SK-MEL-5 (cell line): ENCODE measurements at regions not wholly inside any gene's neighbourhood (a gene's known extent, or its start where the extent isn't known, plus 50 kb on each side); places are given as distances from the start of the nearest gene placed in this dataset.

Source experiments
- DNase-seq: peaks from one replicate; pipeline ENCODE4 v3.0.0-alpha.2; 2016; ENCODE audit warnings: low read depth, low spot score
- in situ Hi-C: cut with HindIII; loops from 2 replicates; pipeline ENCODE4 v1.10.0; 2016; ENCODE audit warnings: low sequenced_read_pairs, high pct_unique_total_duplicates, low pct_unique_long_range_greater_than_20kb

DNA sequence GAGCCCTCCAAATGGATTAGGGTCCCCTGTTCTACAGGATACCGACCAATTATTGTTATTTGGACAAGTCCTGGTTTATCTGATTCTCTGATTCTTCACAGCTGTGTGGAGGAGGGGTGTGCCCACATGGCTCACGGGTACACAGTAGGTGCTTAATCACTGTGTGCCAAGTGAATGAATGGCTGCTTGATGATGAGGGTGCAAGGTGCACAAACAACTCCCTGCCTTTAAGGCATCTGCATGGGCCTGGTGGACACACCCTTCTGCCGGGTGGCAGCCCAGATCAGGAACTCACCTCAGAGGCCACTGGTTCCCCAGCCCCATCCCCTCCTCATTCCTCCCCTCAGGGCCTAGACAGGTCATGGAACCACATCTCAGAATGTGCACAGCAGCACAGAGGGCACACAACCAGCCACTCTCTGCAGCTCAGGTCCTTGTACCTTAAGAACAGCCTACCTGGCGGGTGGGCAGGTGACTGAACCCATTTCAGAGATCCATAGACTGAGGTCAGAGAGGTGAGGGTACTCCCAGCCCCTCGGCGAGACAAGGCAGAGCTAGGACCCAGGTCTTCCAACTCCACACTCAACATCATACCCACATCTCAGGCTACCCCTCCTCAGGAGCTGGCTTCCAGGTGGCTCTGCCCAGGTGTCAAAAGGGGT lies 50.3 kb downstream of the SHANK2 start:
- DNase-seq = no peak
- in situ Hi-C loops = no loop called here

DNA sequence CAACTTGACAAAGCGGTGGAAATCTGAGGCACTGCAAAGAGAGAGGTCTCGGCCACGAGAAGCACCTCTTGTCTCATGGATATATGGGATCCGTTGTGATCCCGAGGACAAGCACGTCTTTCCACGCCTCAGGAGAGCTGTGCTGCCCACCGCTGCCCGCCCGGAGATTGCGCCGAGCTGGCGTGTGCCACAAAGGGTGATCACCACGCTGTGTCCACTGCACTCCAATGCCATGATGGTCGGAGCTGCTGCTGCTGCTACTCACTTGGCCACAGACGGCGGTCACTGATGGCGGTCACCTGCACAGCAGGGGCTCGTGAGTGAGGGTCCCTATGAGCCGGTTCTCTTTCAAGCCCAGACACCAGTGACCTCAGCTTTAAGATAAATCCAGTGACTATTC lies 51.1 kb downstream of the SHANK2 start:
- in situ Hi-C loops = no loop called here
- no peak for DNase-seq

DNA sequence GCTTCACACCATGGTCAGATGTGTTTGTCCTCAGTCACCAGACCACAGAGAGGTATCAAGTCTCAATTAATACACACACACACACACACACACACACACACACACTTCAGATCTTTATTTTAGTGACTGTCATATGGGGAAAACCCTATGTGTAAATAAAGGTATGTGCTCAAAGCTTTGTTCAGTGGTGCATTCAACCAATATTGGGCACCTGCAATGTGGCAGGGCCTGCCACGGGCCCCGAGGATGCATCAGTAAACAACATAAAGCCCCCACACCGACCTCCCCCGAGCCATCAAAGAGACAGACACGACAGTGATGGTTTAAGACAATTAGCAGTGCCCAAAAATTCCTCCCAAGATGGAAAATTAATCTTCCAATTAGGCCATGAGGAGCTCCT lies 51.6 kb downstream of the SHANK2 start:
- in situ Hi-C loops = no loop called here
- DNase-seq = no peak

DNA sequence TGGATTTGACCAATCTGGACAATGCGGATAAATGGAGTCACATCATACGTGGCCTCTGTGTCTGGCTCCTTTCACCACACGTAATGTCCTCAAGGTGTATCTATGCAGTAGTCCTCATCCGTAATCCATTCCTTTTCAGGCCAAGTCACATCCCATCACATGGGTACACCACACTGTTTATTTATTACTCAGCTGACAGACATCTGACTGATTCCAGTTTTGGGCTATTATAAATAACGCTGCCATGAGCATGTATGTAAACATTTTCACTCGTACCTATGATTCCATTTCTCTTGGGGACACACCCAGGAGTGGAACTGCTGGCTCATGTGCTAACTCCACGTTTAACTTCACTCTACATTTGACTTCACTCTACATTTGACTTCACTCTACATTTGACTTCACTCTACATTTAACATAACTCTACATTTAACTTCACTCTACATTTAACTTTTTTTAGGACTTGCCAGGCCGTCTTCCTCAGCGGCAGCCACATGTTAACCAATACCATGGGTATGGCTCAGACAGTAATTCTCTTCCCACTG lies 52.1 kb downstream of the SHANK2 start:
- peak; percentile 47 for DNase-seq
- in situ Hi-C loops = no loop called here

DNA sequence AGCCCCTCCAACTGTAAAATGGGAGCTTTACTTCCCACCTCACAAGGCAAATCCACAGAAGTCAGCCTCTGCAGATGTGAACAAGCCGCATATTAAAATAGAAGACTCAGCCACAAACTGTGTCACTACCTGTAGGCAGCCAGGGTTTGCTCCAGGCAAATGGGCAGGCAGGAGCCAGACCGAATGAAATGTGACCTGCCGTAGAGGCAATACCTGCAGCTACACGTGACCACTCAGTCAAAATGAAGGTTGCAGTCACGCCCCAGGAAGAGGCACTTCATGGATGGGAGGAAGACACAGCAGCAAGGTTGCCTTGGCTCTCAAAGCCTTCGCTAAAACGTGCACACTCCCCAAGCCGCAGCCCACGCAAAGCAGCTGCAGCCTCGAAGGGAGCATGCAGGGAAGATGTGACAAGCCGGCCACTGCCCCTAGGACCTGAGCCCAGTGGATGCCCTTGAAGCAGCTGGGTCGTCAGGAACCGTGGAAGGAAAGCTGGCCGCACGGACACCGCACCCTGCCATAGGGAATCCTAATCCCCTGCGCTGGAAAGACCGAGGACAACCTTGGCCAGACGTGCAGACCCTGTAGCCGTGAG lies 53.1 kb downstream of the SHANK2 start:
- in situ Hi-C loops = no loop called here
- DNase-seq = no peak

DNA sequence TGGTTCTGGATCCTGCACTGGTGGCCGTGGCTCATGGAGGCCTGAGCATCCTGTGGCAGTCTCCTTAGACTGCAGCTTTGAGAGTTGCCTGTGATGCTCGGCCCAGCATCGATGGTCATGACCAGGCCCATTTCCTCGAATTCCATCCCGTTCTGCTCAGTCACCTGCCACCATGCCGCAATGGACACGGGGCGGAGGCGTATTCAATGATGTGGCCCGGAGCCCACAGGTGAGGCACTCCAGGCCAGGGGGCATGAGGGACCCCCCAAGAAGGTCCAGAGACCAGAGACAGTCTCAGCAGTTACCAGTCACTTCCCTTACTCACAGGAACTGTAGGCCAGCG lies 53.6 kb downstream of the SHANK2 start:
- DNase-seq = no peak
- in situ Hi-C loops = no loop called here

DNA sequence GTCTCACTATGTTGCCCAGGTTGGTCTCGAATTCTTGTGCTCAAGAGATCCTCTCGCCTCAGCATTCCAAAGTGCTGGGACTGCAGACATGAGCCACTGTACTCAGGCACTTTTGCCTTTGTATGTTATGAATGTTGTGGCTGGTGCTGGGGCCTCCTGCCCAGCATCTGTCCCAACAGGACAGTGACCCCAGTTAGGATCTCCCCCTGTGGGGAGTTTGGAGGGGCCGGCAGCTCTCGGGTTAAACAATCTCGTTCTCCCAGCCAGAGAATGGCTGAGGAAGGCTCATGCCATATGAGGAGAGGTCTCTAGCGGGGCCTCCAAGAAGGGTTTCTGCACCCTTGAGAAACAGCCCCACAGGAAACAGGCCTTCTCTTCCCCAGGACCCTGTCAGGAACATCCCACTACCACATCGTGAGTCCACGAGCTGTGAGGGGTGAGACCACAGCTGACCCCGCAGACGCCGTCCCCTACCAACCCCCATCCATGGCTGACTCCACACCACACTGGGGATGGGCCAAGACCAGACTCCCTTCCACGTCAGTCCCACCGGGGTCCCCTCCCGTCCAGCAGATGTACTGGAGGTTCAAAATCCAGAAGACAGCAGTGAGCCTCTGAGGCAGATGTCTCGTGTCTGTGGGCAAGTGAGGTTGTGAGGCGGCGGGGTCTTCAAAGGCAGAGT lies 54.1 kb downstream of the SHANK2 start:
- DNase-seq = no peak

DNA sequence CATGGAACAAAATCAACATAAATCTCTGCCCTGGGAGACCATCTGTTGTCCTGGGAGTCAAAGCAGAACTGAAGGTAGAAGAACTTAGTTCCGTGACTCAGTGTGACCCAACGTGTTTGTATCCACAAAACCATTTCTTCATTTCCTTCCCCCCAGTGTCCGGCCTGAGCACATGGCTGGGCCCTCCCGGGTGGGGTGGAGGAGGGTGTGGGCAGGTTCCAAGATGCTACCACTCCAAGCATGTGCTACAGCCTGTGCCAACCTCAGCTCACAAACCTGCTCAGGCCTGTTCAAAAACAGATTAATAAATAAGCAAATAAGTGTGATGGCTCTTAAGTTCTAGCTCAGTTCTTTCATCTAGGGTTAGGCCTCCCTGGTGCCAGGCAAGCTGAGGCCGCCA lies 55.3 kb downstream of the SHANK2 start:
- in situ Hi-C loops = no loop called here
- no peak for DNase-seq

More for the DNA sequence above, 54.1 kb downstream of the SHANK2 start:
- in situ Hi-C loops = no loop called here

DNA sequence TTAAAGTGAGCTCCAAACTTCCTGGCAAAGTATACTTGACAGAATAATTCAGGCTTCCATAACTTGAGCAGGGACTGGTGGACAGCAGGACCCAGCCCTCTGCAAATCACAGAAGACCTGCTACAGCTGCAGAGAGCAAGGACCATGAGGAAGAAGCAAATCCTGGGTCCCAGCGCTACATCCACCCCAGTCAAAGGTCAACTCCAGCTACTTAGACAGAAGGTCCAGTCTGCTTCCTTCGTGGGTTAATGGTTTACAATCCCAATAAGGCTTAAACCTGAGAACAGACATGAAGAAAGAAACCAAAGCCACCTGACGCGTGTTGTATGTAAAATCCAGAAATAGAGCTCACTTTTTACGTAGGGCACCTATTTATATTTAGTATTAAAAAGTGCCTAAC lies 57.7 kb downstream of the SHANK2 start:
- DNase-seq = no peak
- in situ Hi-C loops = no loop called here

DNA sequence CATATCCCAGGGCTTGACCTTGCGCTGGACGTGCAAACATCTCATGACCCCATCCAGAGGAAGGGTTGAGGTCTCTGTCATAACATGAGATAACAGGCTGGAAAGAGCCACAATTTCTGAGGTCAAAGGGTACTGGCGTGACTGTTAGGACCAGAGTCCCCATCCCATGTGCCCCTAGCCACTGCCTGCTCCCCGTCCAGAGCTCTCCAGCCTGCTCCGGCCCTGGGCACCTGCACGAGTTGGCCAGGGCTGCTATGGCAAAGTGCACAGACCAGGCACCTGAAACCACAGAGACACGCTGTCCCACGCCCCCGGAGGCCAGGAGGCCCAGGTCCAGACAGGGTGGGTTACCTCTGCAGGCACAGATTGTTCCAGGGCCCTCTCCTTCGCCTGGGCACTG lies 58.9 kb downstream of the SHANK2 start:
- DNase-seq = no peak

DNA sequence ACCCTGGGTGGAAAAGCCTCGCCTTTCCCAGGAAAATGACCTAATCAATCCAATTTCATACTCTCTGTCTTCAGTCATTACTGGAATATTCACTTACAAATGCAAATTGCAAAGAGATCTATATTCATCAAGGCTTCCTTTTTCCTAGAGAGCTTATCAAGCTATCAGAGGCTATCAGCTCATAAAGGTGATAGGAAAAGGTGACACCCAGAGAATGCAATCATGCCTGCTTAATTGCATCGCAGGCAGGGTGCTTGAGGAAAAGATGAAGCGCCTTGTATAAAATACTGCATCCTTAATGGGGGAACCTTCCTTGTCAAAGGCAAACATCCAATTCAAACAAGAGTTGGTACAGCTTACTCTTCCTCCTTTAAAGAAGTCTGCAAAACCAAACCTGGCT lies 59.7 kb downstream of the SHANK2 start:
- DNase-seq = no peak
- in situ Hi-C loops = no loop called here

More for the DNA sequence above, 58.9 kb downstream of the SHANK2 start:
- in situ Hi-C loops = no loop called here

DNA sequence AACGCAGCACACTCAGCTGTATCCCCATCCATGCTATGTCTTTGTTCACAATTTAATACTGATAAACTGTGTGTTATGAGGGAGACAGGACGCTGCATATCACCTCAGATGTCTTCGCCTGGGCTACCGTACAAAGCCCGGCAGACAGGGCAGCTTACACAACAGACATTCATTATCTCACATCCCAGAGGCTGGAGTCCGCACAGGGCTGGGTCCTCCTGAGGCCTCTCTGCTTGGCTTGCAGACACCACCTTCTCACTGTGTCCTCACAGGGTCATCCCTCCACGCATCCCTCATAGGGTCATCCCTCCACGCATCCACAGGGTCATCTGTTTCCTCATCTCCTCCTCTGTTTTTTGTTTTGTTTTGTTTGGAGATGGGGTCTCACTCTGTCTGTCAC lies 61.2 kb downstream of the SHANK2 start:
- in situ Hi-C loops = no loop called here

DNA sequence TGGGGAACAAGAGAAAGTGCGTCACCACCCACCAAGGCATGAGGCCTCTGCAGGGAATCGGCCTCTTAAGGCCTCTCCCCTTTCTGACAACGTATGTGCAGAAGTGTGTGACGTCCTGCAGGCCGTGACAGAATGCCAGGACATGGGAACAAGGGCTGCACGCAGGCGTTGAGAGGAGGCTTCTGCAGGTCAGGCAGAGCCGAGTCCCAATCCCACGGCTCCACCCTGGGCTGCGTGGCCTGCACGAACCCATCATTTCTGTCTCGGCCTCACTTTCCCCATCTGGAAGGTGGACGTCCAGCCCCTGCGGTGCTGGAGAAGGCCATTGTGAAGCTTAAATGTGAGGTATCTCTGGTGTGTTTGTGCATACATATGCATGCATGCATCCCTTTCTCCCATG lies 61.8 kb downstream of the SHANK2 start:
- no peak for DNase-seq
- in situ Hi-C loops = no loop called here

More for the DNA sequence above, 61.2 kb downstream of the SHANK2 start:
- no peak for DNase-seq

DNA sequence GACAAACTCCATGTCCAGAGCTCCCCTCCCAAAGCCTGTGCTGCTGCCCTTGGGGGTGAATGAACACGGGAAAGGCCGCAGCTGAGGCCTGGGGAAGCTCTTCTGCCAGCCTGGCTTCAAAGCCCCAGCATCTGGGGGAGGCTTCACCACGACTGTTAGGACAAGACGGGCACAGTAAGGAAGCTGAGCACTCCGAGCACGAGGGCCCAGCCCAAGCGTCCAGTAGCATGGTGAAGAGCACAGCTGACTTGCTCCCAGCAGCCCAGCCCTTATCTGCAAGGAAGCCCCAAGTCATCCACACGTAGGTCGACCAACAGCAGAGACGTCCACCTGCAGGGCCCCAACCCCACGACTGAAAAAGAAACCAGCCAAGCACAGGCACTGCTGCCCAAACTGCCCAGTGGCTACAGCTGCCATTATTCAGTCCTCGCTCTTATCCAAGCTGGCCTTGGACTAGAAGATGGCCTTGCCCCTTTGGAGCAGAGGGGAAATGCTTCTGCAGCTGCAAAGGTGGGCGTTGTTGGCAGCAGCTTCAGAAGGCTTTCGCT lies 62.5 kb downstream of the SHANK2 start:
- in situ Hi-C loops = no loop called here
- no peak for DNase-seq

DNA sequence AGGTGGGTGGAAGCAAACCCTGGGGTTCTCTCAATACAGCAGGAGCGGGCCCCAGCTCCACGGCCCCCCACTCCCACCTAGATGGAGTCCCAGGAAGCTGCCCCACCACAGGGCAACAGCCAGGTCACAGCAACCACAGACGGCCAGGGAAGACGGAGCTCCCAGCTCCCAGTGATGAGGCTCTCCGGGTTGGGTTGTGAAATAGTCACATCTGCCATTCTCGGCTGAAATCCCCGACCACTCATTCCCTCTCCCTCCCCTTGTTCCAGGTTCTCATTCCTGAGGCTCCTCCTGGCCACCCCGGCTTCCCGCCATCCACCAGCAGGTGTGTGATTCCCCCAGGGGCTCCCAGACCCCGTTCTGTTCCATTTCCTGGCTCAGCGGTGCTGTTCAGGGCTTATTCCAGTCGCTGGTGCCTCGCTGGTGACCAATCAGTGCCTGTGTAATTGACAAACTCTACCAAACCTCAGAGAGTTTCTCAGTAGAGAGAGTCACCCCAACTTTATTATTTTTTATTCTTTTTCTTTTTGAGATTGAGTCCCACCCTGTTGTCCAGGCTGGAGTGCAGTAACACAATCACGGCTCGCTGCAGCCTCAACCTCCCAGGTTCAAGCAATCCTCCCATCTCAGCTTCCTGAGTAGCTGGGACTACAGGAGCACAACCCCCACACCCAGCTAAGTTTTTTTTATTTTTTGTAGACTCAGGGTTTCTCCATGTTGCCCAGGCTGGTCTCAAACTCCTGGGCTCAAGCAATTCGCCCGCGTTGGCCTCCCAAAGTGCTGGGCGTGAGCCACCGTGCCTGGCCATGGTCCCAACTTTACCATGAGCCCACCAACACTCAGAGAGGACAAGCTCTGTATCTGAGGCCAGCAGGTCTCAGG lies 63.2 kb downstream of the SHANK2 start:
- no peak for DNase-seq
- in situ Hi-C loops = no loop called here

DNA sequence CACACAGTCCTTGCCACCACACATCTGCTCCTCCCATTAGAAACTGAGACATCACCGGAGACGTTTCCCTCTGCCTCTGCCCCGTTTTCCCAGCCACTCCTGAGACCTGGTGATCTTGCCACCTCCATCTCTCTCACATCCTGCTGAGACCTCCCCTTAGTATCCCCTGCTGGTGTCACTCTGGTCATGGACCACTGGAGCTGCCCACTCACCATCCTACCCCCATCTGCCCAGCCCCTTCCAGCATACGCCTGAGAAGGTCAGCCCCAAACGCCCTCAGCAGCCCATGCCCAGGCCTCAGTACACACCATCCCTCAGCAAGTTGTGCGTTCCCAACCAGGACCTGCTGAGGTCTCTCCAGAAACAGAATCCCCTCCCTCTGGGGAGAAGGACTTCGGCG lies 64.3 kb downstream of the SHANK2 start:
- no peak for DNase-seq
- in situ Hi-C loops = no loop called here

DNA sequence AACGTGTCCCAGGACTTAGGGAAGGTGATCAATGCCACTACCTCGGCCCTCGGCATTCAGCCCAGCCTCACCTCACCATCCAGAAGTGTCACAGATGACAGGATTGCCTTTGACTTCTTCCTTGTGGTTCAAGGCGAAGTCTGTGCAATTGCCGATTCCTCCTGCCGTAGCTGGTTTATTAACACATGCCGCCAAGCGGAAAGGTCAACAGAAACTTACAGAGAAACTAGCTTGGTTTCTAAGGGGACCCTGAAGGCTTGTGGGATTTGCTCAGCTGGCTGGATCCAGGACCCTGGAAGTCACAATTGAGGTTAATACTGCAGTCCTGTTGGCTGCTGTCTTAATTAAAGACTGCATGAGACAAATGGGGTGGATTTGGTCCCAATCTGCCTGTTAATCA lies 65.6 kb downstream of the SHANK2 start:
- no peak for DNase-seq
- in situ Hi-C loops = no loop called here

DNA sequence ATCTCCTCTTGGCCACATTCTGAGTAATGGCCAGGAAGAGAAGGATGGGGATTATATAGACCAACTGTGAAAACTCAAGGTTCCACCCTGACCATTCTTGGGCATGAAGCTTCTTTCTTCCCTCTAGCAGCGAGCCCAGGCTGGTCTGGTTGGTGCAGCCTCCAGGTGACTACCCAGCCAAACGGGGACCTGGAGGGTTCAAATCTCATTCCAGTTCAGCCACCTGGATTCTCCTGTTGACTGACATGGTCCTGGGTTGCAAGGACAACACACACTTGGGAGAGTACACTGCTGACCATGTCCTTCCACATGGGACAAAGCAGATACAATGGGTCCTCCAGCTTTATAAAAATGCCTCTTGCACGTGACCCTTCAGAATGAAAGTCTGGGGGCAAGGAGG lies 67.0 kb downstream of the SHANK2 start:
- in situ Hi-C loops = no loop called here
- DNase-seq = no peak
